ENCODE measurements at regions not wholly inside any gene's neighbourhood (a gene's known extent, or its start where the extent isn't known, plus 50 kb on each side); places are given as distances from the start of the nearest gene placed in this dataset.

GRCh38 chr10:3237530-3237929 lies 64.9 kb upstream of the PITRM1 start:
- Mint-ChIP-seq H3K9me3 (ENCODE audit: unreplicated experiment) (no peaks in the 10 kb centered on the region), H3K4me3 (ENCODE audit: unreplicated experiment) (no peak overlapping the region), H3K36me3 (ENCODE audit: unreplicated experiment) (peaks cover 2% of the 10 kb centered on the region), H3K27me3 (ENCODE audit: unreplicated experiment) (no peaks in the 10 kb centered on the region), H3K4me1 (ENCODE audit: unreplicated experiment) (peaks cover 19% of the 10 kb centered on the region), H3K27ac (ENCODE audit: unreplicated experiment) (no peak overlapping the region)
- TF ChIP-seq CTCF (IDR thresholded peaks at IDR 0.05), result no peak
- DNase-seq (ENCODE audit: extremely low spot score, unreplicated experiment), result no peak

- no peak for DNase-seq (ENCODE audit: extremely low spot score, unreplicated experiment)
- Mint-ChIP-seq H3K27me3 (ENCODE audit: unreplicated experiment) (no peaks in the 10 kb centered on the region), H3K4me1 (ENCODE audit: unreplicated experiment) (peaks cover 26% of the 10 kb centered on the region), H3K36me3 (ENCODE audit: unreplicated experiment) (peaks cover 2% of the 10 kb centered on the region), H3K9me3 (ENCODE audit: unreplicated experiment) (no peaks in the 10 kb centered on the region), H3K27ac (ENCODE audit: unreplicated experiment) (no peak overlapping the region), H3K4me3 (ENCODE audit: unreplicated experiment) (no peak overlapping the region)
- TF ChIP-seq CTCF (IDR thresholded peaks at IDR 0.05), result no peak
These were observed 64.2 kb upstream of the PITRM1 start for GRCh38 chr10:3236644-3237404.

- no peaks in the 10 kb centered on the region for H3K27me3 Mint-ChIP-seq (ENCODE audit: unreplicated experiment)
- DNase-seq (ENCODE audit: extremely low spot score, unreplicated experiment), result no peak
- TF ChIP-seq CTCF (IDR thresholded peaks at IDR 0.05), result no peak
These were observed 63.5 kb upstream of the PITRM1 start for GRCh38 chr10:3235996-3236510.

GRCh38 chr10:3235395-3235794 lies 62.8 kb upstream of the PITRM1 start:
- DNase-seq (ENCODE audit: extremely low spot score, unreplicated experiment), result no peak
- no peaks in the 10 kb centered on the region for H3K9me3 Mint-ChIP-seq (ENCODE audit: unreplicated experiment)
- H3K4me3 Mint-ChIP-seq (ENCODE audit: unreplicated experiment), result no peak overlapping the region
- H3K36me3 Mint-ChIP-seq (ENCODE audit: unreplicated experiment), result peaks cover 2% of the 10 kb centered on the region
- no peak overlapping the region for H3K27ac Mint-ChIP-seq (ENCODE audit: unreplicated experiment)
- TF ChIP-seq CTCF (IDR thresholded peaks at IDR 0.05), result no peak
- H3K4me1 Mint-ChIP-seq (ENCODE audit: unreplicated experiment), result peaks cover 32% of the 10 kb centered on the region
- H3K27me3 Mint-ChIP-seq (ENCODE audit: unreplicated experiment), result no peaks in the 10 kb centered on the region

More at GRCh38 chr10:3235996-3236510, 63.5 kb upstream of the PITRM1 start:
- H3K4me3 Mint-ChIP-seq (ENCODE audit: unreplicated experiment), result no peak overlapping the region
- no peak overlapping the region for H3K27ac Mint-ChIP-seq (ENCODE audit: unreplicated experiment)
- peaks cover 32% of the 10 kb centered on the region for H3K4me1 Mint-ChIP-seq (ENCODE audit: unreplicated experiment)
- peaks cover 2% of the 10 kb centered on the region for H3K36me3 Mint-ChIP-seq (ENCODE audit: unreplicated experiment)
- H3K9me3 Mint-ChIP-seq (ENCODE audit: unreplicated experiment), result no peaks in the 10 kb centered on the region

- H3K27ac Mint-ChIP-seq (ENCODE audit: unreplicated experiment), result peak overlapping the region; percentile 96
- H3K27me3 Mint-ChIP-seq (ENCODE audit: unreplicated experiment), result no peaks in the 10 kb centered on the region
- no peak overlapping the region for H3K4me3 Mint-ChIP-seq (ENCODE audit: unreplicated experiment)
- H3K4me1 Mint-ChIP-seq (ENCODE audit: unreplicated experiment), result peaks cover 26% of the 10 kb centered on the region
- no peak for TF ChIP-seq CTCF (IDR thresholded peaks at IDR 0.05)
- no peak for DNase-seq (ENCODE audit: extremely low spot score, unreplicated experiment)
- H3K9me3 Mint-ChIP-seq (ENCODE audit: unreplicated experiment), result no peaks in the 10 kb centered on the region
- H3K36me3 Mint-ChIP-seq (ENCODE audit: unreplicated experiment), result peaks cover 2% of the 10 kb centered on the region
These were observed 61.0 kb upstream of the PITRM1 start for GRCh38 chr10:3233486-3233990.

All from osteocyte (in vitro differentiated cells).